Activated naive CD8-positive, alpha-beta T cell treated with anti-CD3 and anti-CD28 coated beads for 36 hours (primary cell): ENCODE measurements at regions not wholly inside any gene's neighbourhood (a gene's known extent, or its start where the extent isn't known, plus 50 kb on each side); places are given as distances from the start of the nearest gene placed in this dataset.
"Not testable (repeated sequence)": the region's sequence is repeated elsewhere in the genome, so short reads cannot be mapped to it uniquely, and the experiment has no call there.

Source experiments
- DNase-seq: peaks from one replicate; pipeline ENCODE4 v3.0.0; 2021
- H3K27ac Mint-ChIP-seq: one replicate; pipeline ENCODE4 v1.8.0; 2022; ENCODE audit warnings: mild to moderate bottlenecking, moderate library complexity, mixed read lengths
- H3K27me3 Mint-ChIP-seq: one replicate; pipeline ENCODE4 v1.8.0; 2022; ENCODE audit warnings: mild to moderate bottlenecking, mixed read lengths
- H3K36me3 Mint-ChIP-seq: one replicate; pipeline ENCODE4 v1.8.0; 2021; ENCODE audit warnings: mild to moderate bottlenecking, mixed read lengths
- H3K4me1 Mint-ChIP-seq: one replicate; pipeline ENCODE4 v1.8.0; 2021; ENCODE audit warnings: mixed read lengths
- H3K4me3 Mint-ChIP-seq: one replicate; pipeline ENCODE4 v1.8.0; 2022; ENCODE audit warnings: mild to moderate bottlenecking, moderate library complexity, mixed read lengths
- H3K9me3 Mint-ChIP-seq: one replicate; pipeline ENCODE4 v1.8.0; 2022; ENCODE audit warnings: mixed read lengths

DNA sequence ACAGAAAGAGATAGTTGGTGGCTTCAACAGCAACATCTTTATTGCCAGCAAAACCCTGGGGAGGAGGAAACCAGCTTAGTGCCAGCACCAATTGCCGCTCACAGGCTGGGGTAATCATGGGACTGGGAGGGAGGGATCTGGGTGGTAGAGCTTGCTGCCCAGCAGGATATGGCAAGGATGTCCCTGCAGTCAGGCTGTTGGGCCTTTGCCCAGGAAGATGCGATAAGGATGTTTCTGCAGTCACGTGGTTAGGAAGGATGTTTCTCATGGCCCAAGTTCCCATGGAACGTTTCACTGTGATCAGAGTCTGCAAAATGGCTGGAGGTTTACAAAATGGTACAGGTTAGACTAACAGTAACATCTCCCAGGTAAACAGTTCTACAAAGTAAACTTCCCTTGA, 443.5 kb downstream of the TUBA3C start:
- H3K27me3 Mint-ChIP-seq, H3K27ac Mint-ChIP-seq, H3K4me3 Mint-ChIP-seq, H3K9me3 Mint-ChIP-seq, DNase-seq, H3K4me1 Mint-ChIP-seq, H3K36me3 Mint-ChIP-seq: not testable (repeated sequence)

DNA sequence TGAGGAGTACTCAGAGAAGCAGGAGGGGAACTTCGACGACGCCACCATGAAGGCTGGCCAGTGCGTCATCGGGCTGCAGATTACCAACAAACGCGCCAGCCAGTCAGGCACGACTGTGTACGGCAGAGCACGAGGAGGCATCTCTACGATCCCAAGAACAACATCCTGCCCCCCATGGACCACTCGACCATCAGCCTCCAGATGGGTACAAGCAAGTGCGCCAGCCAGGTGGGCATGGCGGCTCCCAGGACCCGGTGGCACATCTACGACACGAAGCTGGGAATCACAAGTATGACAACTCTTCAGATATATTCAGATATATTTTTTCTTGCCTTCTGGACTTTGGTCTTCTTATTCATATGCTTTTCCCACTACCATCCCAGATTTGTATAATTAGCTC, 454.5 kb downstream of the TUBA3C start:
- H3K4me1 Mint-ChIP-seq, H3K9me3 Mint-ChIP-seq, H3K36me3 Mint-ChIP-seq, H3K27ac Mint-ChIP-seq, H3K4me3 Mint-ChIP-seq, H3K27me3 Mint-ChIP-seq, DNase-seq: not testable (repeated sequence)

DNA sequence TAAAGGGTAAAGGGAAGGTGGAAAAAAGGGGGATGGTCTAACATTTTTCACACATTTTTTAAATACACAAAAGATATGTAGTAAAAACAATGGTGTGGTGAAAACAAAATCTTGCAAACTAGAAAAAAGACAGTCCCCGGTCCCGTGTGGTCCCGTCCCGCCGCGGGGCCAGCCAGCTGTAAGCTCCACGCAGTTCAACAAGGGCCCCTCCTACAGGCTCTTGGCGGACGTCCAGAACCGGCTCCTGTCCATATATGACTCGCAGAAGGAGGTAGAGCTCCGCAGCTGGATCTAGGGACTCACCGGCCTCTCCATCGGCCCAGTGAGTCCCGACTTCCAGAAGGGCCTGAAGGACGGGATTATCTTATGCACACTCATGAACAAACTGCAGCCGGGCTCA, 455.1 kb downstream of the TUBA3C start:
- not testable (repeated sequence) for H3K27ac Mint-ChIP-seq, H3K9me3 Mint-ChIP-seq, H3K27me3 Mint-ChIP-seq

DNA sequence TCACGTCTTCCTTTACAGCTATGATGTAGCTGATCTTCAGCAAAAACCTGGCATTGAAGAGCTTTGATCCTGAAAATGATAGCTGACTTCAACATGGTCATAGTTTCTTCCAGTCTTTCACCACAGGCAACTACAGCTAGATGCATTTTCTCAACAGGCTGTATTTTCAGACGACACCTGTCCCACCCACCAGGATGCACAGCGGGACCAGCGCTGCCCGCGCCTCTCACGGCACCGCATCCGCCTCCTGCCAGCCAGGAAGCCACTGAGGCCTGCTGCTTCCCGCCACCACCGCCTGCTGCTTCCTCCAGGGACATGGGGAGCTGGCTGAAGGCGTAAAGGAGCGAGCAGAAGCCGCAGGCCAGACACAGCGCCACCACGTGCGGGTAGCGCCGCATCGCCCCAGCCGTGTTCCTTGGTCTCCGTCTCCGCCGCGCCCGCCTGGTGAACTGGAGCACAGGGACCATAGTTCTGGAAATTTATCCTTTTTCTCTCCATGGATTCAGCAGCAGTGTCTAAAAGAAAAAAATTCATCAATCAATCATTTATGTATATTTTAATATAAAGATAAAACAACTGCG, 456.3 kb downstream of the TUBA3C start:
- H3K9me3 Mint-ChIP-seq, DNase-seq, H3K4me1 Mint-ChIP-seq, H3K27ac Mint-ChIP-seq, H3K36me3 Mint-ChIP-seq, H3K4me3 Mint-ChIP-seq, H3K27me3 Mint-ChIP-seq: not testable (repeated sequence)

More for the DNA sequence above, 455.1 kb downstream of the TUBA3C start:
- H3K4me1 Mint-ChIP-seq, H3K4me3 Mint-ChIP-seq, DNase-seq, H3K36me3 Mint-ChIP-seq: not testable (repeated sequence)

DNA sequence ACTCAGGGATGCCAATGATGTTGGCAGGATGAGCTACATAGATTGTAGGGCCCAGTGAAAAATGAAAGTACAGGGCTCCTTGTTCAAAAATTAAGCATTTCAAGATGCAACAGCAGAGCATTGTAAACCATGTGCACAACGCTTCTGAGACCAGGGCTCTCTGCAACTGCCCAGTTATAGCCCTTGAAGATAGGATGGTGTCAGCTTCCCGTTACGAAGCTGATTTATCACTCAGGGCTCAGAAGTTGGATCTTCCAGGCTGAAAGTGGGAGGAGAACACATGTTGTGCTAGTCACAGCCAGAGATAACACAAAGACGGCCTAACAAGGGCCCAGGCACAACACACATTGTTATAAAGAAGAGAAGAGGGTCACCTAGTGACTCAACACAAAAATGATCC, 466.7 kb downstream of the TUBA3C start:
- H3K36me3 Mint-ChIP-seq: no peaks in the 10 kb centered on the region
- no peak overlapping the region for H3K4me3 Mint-ChIP-seq
- H3K27ac Mint-ChIP-seq: no peak overlapping the region

DNA sequence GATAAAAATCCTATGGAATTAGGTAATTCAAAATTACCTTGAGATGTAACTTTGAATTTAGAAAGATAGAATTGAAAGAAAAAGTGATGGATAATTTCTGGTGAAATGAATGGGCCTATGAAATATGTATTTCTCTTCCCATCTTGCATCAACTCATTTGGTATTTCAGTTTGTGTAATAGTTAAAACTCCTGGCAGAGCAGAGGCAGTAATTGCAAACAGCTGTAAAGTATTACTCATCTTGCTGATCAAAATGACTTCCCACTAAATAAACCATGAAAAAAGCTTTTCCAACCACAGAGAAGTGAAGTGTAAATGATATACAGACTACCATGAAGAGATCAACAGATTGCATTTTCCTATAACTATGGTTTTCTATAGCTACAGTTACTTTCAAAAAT, 471.0 kb downstream of the TUBA3C start:
- H3K36me3 Mint-ChIP-seq, H3K27me3 Mint-ChIP-seq, H3K27ac Mint-ChIP-seq, H3K4me1 Mint-ChIP-seq, H3K9me3 Mint-ChIP-seq, DNase-seq, H3K4me3 Mint-ChIP-seq: not testable (repeated sequence)

More for the DNA sequence above, 466.7 kb downstream of the TUBA3C start:
- Mint-ChIP-seq H3K4me1 (no peaks in the 10 kb centered on the region), H3K9me3 (peaks cover 3% of the 10 kb centered on the region), H3K27me3 (no peaks in the 10 kb centered on the region)
- no peak for DNase-seq

DNA sequence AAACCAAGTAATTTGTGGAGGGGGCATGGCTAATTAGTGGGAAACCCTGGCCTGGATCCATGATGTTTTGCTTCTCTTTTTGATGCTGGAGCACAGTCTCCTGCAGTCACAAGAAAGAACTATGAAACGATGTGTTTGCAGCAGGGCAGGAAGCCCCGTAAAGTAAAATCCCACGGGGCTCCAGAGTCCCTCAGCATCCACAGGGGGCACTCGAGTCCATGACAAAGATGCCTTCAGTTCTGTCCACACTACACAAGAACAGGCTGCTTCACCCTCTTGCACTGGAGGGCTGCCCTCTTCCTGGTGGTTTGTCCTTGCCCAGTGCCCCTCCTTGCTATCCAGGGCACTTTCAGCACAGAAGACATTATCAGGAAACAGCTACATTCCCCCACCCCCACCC, 475.1 kb downstream of the TUBA3C start:
- not testable (repeated sequence) for H3K27ac Mint-ChIP-seq, H3K27me3 Mint-ChIP-seq, H3K4me1 Mint-ChIP-seq, H3K4me3 Mint-ChIP-seq, DNase-seq, H3K9me3 Mint-ChIP-seq, H3K36me3 Mint-ChIP-seq

DNA sequence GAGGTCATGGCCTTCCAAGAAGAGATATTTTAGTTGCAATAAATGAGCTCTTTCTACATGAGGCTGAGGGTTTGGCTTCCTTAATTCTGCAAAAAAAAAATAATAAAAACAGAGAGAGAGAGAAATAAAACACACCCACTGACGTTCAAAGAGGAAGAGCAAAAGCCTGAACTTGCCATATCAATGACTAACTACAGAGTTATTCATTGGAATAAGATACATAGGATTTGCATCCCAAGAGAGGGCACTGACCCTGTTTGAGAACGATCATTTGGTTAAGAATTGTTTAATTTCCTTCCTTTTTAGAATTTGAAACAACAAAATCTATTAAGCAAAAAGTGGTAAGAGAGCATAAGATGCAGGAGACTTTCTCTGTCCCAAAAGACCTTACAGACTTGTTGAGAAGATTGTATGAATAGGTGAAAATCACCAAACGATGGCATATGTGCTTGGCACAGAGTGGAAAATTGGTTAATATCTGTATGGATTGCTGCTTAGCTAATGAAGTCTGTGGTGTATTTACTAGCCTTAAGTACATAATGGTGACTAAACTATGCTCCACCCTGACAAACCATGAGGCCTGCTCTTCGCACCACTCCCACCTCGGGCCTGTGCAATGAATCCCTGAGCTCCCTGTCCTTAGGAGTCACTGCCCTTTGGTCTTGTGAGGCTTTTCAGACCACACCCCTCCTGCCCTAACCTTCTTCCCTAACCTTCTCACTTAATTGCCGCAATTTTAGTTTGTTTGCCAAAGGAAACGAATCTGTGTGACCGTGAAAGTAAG, 479.0 kb downstream of the TUBA3C start:
- H3K27me3 Mint-ChIP-seq, H3K27ac Mint-ChIP-seq, H3K36me3 Mint-ChIP-seq, H3K4me1 Mint-ChIP-seq, DNase-seq, H3K9me3 Mint-ChIP-seq, H3K4me3 Mint-ChIP-seq: not testable (repeated sequence)

DNA sequence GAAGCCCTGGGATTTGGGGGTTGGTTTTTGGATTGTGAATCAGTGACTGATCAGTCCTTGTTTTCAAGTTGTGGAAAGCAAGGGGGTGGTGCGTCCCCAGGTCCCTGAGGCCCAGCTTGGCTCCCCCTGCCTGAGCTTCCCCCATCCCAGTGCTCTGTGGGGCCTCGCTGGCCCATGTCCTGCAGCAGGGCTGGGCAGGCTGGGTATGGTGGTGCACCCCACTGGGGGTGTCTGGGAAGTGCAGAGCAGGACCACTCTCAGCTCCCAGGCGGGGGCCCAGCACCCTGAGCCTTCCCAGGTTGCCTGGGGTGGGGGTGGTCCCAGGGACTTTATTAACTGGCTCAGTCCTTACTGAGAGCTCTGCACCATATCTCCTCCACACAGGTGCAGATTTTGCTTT, 483.3 kb downstream of the TUBA3C start:
- not testable (repeated sequence) for H3K4me3 Mint-ChIP-seq, DNase-seq, H3K27ac Mint-ChIP-seq, H3K4me1 Mint-ChIP-seq, H3K36me3 Mint-ChIP-seq, H3K9me3 Mint-ChIP-seq, H3K27me3 Mint-ChIP-seq

DNA sequence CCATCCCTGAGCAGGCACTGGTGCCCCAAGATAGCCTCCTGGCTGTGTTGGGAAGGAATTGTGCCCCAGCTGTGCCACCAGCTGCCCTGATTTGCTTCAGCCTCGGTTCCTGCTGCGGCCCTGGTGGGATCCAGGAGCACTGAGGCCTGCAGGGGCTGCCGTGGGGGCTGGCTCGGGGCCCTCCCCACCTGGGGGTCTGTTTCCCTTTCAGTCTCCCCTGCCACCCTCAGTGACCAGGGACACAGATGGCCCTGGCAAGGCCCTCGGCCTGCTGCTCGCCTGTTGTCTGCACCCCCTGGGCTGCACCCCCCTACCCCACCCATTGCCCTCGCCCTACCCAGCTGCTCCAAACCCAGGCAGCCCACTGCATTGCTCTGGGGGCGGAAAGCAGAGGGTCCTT, 483.8 kb downstream of the TUBA3C start:
- not testable (repeated sequence) for H3K9me3 Mint-ChIP-seq, H3K27me3 Mint-ChIP-seq, H3K27ac Mint-ChIP-seq, DNase-seq, H3K4me3 Mint-ChIP-seq, H3K36me3 Mint-ChIP-seq, H3K4me1 Mint-ChIP-seq

DNA sequence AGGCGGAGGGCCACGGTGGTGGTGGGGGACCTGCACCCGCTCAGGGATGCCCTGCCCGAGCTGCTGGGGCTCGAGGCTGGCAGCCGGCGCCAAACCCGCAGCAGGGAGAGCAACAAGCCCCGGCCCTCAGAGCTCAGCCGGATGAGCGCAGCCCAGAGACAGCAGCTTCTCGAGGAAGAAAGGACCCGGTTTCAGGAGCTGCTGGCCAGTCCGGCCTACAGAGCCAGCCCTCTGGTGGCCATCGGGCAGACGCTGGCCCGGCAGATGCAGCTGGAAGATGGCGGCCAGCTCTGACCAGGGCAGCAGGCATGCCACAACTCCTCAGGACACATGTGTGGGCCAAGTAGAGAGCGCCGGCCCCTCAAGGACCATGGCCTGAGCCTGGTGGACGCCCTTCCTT, 484.4 kb downstream of the TUBA3C start:
- H3K27me3 Mint-ChIP-seq, H3K9me3 Mint-ChIP-seq, H3K27ac Mint-ChIP-seq, H3K36me3 Mint-ChIP-seq, DNase-seq, H3K4me3 Mint-ChIP-seq, H3K4me1 Mint-ChIP-seq: not testable (repeated sequence)

DNA sequence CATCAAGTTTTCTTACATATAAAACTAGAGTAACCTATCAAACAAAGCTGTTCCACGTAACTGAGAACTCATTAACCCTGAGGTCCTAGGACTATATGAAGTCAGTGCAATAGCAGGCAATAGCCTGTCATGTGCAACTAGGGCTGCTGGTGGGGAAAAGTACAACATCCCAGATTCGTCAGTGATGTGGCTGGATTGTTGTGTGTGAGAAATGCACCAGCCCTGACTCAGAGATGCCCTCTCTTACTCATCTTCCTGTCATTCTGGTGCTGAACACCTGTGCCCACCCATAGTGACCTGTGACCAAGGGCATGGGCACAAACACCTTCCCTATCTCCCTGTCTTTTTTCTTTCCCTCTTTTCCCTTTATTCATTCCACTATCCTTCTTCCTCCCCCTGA, 504.2 kb downstream of the TUBA3C start:
- DNase-seq, H3K36me3 Mint-ChIP-seq, H3K27me3 Mint-ChIP-seq, H3K27ac Mint-ChIP-seq, H3K4me1 Mint-ChIP-seq, H3K4me3 Mint-ChIP-seq, H3K9me3 Mint-ChIP-seq: not testable (repeated sequence)

DNA sequence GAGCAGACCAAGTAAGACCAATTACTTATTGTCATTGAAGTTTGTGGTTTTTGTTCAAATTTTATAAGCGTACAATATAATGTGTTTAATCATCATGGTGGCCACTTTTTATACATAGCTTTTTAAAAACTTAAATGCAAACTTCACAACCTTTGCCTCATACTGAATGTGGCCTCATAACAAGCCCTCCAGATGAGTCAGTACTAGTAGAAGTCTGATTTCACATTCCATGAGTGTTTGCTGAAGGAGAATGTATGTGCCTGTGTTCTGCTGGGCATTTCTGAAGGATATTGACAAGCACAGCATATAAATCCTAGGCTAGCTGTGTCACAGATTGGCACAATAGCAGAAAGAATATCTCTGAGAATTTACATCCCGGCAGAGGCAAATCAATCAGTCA, 506.4 kb downstream of the TUBA3C start:
- not testable (repeated sequence) for H3K4me3 Mint-ChIP-seq, H3K9me3 Mint-ChIP-seq, H3K4me1 Mint-ChIP-seq, H3K36me3 Mint-ChIP-seq, H3K27ac Mint-ChIP-seq, H3K27me3 Mint-ChIP-seq, DNase-seq

DNA sequence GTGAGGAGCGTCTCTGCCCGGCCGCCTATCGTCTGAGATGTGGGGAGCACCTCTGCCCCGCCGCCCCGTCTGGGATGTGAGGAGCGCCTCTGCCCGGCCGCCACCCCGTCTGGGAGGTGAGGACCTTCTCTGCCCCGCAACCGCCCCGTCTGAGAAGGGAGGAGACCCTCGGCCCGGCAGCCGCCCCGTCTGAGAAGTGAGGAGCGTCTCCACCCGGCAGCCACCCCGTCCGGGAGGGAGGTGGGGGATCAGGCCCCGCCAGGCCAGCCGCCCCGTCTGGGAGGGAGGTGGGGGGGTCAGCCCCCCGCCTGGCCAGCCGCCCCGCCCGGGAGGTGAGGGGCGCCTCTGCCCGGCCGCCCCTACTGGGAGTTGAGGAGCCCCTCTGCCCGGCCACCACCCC, 507.8 kb downstream of the TUBA3C start:
- H3K27me3 Mint-ChIP-seq, H3K27ac Mint-ChIP-seq, H3K36me3 Mint-ChIP-seq, H3K4me3 Mint-ChIP-seq, H3K9me3 Mint-ChIP-seq, DNase-seq, H3K4me1 Mint-ChIP-seq: not testable (repeated sequence)

DNA sequence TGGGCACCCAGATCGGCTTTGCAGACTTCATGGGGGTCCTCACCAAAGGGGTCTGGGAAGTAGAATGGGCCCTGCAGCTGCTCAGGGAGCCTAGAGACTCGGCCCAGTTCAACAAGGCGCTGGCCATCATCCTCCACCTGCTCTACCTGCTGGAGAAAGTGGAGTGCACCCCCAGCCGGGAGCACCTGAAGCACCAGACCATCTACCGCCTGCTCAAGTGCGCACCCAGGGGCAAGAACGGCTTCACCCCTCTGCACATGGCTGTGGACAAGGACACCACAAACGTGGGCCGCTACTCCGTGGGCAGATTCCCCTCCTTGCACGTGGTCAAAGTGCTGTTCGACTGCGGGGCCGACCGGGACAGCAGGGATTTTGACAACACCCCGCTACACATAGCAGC, 515.0 kb downstream of the TUBA3C start:
- not testable (repeated sequence) for H3K27me3 Mint-ChIP-seq, H3K27ac Mint-ChIP-seq, H3K9me3 Mint-ChIP-seq, DNase-seq, H3K4me3 Mint-ChIP-seq, H3K4me1 Mint-ChIP-seq, H3K36me3 Mint-ChIP-seq

DNA sequence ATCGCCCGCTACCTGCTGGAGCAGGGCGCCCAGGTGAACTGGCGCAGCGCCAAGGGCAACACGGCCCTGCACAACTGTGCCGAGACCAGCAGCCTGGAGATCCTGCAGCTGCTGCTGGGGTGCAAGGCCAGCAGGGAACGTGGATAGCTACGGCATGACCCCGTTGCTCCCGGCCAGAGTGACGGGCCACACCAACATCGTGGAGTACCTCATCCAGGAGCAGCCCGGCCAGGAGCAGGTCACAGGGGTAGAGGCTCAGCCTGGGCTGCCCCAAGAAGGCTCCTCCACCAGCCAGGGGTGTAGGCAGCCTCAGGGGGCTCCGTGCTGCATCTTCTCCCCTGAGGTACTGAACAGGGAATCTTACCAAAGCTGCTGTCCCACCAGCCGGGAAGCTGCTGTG, 515.9 kb downstream of the TUBA3C start:
- H3K27ac Mint-ChIP-seq, DNase-seq, H3K4me3 Mint-ChIP-seq, H3K36me3 Mint-ChIP-seq, H3K27me3 Mint-ChIP-seq, H3K9me3 Mint-ChIP-seq, H3K4me1 Mint-ChIP-seq: not testable (repeated sequence)
